ENCODE measurements at regions not wholly inside any gene's neighbourhood (a gene's known extent, or its start where the extent isn't known, plus 50 kb on each side); places are given as distances from the start of the nearest gene placed in this dataset.

GRCh38 chr2:226620176-226620575 lies 179.4 kb downstream of the IRS1 start:
- in situ Hi-C loops (cut with HindIII; ENCODE audit: extremely low pct_ligation_motif_present, low pct_unique_long_range_greater_than_20kb) = loop anchor here (10.0 to 25.0 kb wide), 2 partner anchors 175 to 733 kb away; partner anchors contain the start of gene IRS1
- TF ChIP-seq ELF4 (CRISPR knock-in tag; IDR thresholded peaks at IDR 0.05; ENCODE audit: borderline replicate concordance) = 0 out of 2 replicates have a peak, but pooled peaks have one; percentile 15
- TF ChIP-seq SMAD3 (CRISPR knock-in tag; IDR thresholded peaks at IDR 0.05) = no peak
- TF ChIP-seq, protein P1, sequence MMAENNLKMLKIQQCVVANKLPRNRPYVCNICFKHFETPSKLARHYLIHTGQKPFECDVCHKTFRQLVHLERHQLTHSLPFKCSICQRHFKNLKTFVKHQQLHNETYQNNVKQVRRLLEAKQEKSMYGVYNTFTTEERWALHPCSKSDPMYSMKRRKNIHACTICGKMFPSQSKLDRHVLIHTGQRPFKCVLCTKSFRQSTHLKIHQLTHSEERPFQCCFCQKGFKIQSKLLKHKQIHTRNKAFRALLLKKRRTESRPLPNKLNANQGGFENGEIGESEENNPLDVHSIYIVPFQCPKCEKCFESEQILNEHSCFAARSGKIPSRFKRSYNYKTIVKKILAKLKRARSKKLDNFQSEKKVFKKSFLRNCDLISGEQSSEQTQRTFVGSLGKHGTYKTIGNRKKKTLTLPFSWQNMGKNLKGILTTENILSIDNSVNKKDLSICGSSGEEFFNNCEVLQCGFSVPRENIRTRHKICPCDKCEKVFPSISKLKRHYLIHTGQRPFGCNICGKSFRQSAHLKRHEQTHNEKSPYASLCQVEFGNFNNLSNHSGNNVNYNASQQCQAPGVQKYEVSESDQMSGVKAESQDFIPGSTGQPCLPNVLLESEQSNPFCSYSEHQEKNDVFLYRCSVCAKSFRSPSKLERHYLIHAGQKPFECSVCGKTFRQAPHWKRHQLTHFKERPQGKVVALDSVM (CRISPR knock-in tag; IDR thresholded peaks at IDR 0.05) = peak; percentile 53; the same call in 1 of the 2 replicates
- no peak for TF ChIP-seq MYC (CRISPR knock-in tag; IDR thresholded peaks at IDR 0.05; ENCODE audit: borderline replicate concordance)
- TF ChIP-seq ZNF652 (CRISPR knock-in tag; IDR thresholded peaks at IDR 0.05; ENCODE audit: borderline replicate concordance, low read depth) = 0 out of 2 replicates have a peak, but pooled peaks have one; percentile 45
- TF ChIP-seq HNF1B (CRISPR knock-in tag; IDR thresholded peaks at IDR 0.05) = 0 out of 2 replicates have a peak, but pooled peaks have one; percentile 36
- TF ChIP-seq CREB3 (CRISPR knock-in tag; IDR thresholded peaks at IDR 0.05) = no peak
- TF ChIP-seq ZNF468 (CRISPR knock-in tag; IDR thresholded peaks at IDR 0.05) = no peak
- no peak for TF ChIP-seq SNAPC5 (CRISPR knock-in tag; IDR thresholded peaks at IDR 0.05; ENCODE audit: borderline replicate concordance)

More at GRCh38 chr2:226620176-226620575, 179.4 kb downstream of the IRS1 start:
- Histone ChIP-seq H3K9ac (ENCODE audit: insufficient read depth, low read depth, low read length) (no peak overlapping the region), H3K4me3 (replicated peaks in 1 of 3; ENCODE audit: insufficient read depth in 1 of 3, low read depth in 2 of 3, low read length in 3 of 3) (no peak overlapping the region), H3K27ac (ENCODE audit: extremely low read length, insufficient read depth, low read length) (peak overlapping the region; percentile 75), H3K4me2 (ENCODE audit: low read depth, low read length) (no peak overlapping the region), H3K4me1 (ENCODE audit: insufficient read depth, low read length) (peaks cover 65% of the 10 kb centered on the region), H3K79me2 (ENCODE audit: insufficient read depth, low read length) (no peaks in the 10 kb centered on the region), H3K9me3 (ENCODE audit: low read length) (peaks cover 9% of the 10 kb centered on the region), H3K27me3 (ENCODE audit: control insufficient read depth in 1 of 2, insufficient read depth in 2 of 2, low read length in 2 of 2) (no peaks in the 10 kb centered on the region), H2AFZ (ENCODE audit: low read length) (no peak overlapping the region), H3K36me3 (replicated peaks in 1 of 2; ENCODE audit: control insufficient read depth in 1 of 2, insufficient read depth in 2 of 2, low read length in 2 of 2) (no peaks in the 10 kb centered on the region), H4K20me1 (ENCODE audit: insufficient read depth, low read length) (no peaks in the 10 kb centered on the region)
- FAIRE-seq = no peak
- WGBS (ENCODE audit: low lambda C conversion rate) = 98% methylated on average over 3 of the region's 3 CpGs
- no TSS peak for BruUV-seq (replicated peaks)
- POLR2A ChIA-PET = interaction anchor here (2.7 kb wide), 1 partner anchor 37 kb away, joined by 13 read pairs; no protein-coding TSS in a partner anchor
- intact Hi-C loops (cut with micrococcal nuclease; ENCODE audit: unreplicated experiment) = loop anchor here (5.0 kb wide), 1 partner anchor 588 kb away; no protein-coding TSS in a partner anchor
- CTCF ChIA-PET (ENCODE audit: low intra/inter-chr PET ratio, low total read pairs) = no interaction called here
- ATAC-seq = no peak
- DNase-seq (ENCODE audit: low spot score) = no peak
